IMR-90 (cell line): ENCODE measurements at regions not wholly inside any gene's neighbourhood (a gene's known extent, or its start where the extent isn't known, plus 50 kb on each side); places are given as distances from the start of the nearest gene placed in this dataset.

Experiments used
- ATAC-seq: fragments of 200-7000 bp; cut with Tn5 transposase; 2 replicates; pipeline ENCODE4 v1.9.1; 2020; ENCODE audit warnings: low read depth, mild to moderate bottlenecking, moderate library complexity
- BruUV-seq: library from RNA; stranded (reverse); fragments of 400-500 nt; replicated peaks from 2 replicates; lab custom pipeline; 2021; lab: Mats Ljungman, UMichigan
- CTCF ChIA-PET: fragments of 300-600 bp; formaldehyde crosslinking; extraction: SDS; loops from one replicate; lab custom pipeline; 2021; ENCODE audit warnings: antibody characterized with exemption; lab: Yijun Ruan, JAX
- POLR2A ChIA-PET: fragments of 300-600 bp; sonication (Branson Sonifier 250); formaldehyde crosslinking; loops from one replicate; lab custom pipeline; 2022; ENCODE audit warnings: antibody characterized with exemption; ENCODE audit not compliant: unreplicated experiment; lab: Charles Lee
- DNase-seq: peaks from one replicate; pipeline ENCODE4 v3.0.0; 2013
- H2AFZ ChIP-seq: replicated peaks from 2 replicates; pipeline ENCODE3; 2013; ENCODE audit warnings: low read length, mild to moderate bottlenecking; ENCODE audit not compliant: poor library complexity
- H2AK5ac ChIP-seq: 2 replicates; pipeline ENCODE4 v1.6.1; 2013; ENCODE audit warnings: low read depth, low read length, inconsistent platforms
- H2AK9ac ChIP-seq: replicated peaks from 2 replicates; pipeline ENCODE3; 2013; ENCODE audit warnings: mild to moderate bottlenecking, low read depth, low read length, moderate library complexity; ENCODE audit not compliant: poor library complexity
- H2BK120ac ChIP-seq: 2 replicates; pipeline ENCODE4 v1.6.1; 2013; ENCODE audit warnings: low read depth, low read length, inconsistent platforms
- H2BK15ac ChIP-seq: 3 replicates; pipeline ENCODE4 v1.6.1; 2013; ENCODE audit warnings: low read depth, low read length, inconsistent platforms
- H2BK20ac ChIP-seq: 2 replicates; pipeline ENCODE4 v1.6.1; 2013; ENCODE audit warnings: low read depth, mild to moderate bottlenecking, inconsistent platforms, low read length, moderate library complexity
- H2BK5ac ChIP-seq: 2 replicates; pipeline ENCODE4 v1.6.1; 2013; ENCODE audit warnings: mild to moderate bottlenecking, low read depth, low read length, inconsistent platforms; ENCODE audit not compliant: poor library complexity, severe bottlenecking
- H3K14ac ChIP-seq: replicated peaks from 2 replicates; pipeline ENCODE4 v1.6.1; 2013; ENCODE audit warnings: low read depth, low read length, inconsistent platforms
- H3K18ac ChIP-seq: 2 replicates; pipeline ENCODE4 v1.6.1; 2013; ENCODE audit warnings: low read depth, low read length, control low read depth
- H3K23ac ChIP-seq: 2 replicates; pipeline ENCODE4 v1.6.1; 2013; ENCODE audit warnings: low read depth, low read length, inconsistent platforms
- H3K27ac ChIP-seq: 2 replicates; pipeline ENCODE4 v1.5.1; 2013; ENCODE audit warnings: mild to moderate bottlenecking, control low read depth, low read length; ENCODE audit not compliant: insufficient read depth
- H3K27me3 ChIP-seq: 2 replicates; pipeline ENCODE4 v1.6.1; 2013; ENCODE audit warnings: low read length; ENCODE audit not compliant: control insufficient read depth, insufficient read depth
- H3K36me3 ChIP-seq: 2 replicates; pipeline ENCODE4 v1.6.1; 2013; ENCODE audit warnings: low read length, mixed read lengths; ENCODE audit not compliant: control insufficient read depth, insufficient read depth
- H3K4ac ChIP-seq: 2 replicates; pipeline ENCODE4 v1.6.1; 2013; ENCODE audit warnings: low read depth, low read length, inconsistent platforms
- H3K4me1 ChIP-seq: 2 replicates; pipeline ENCODE4 v1.6.1; 2013; ENCODE audit warnings: low read length, mixed read lengths; ENCODE audit not compliant: control insufficient read depth, insufficient read depth
- H3K4me2 ChIP-seq: 2 replicates; pipeline ENCODE4 v1.6.1; 2013; ENCODE audit warnings: low read depth, mild to moderate bottlenecking, control low read depth, low read length, moderate library complexity
- H3K4me3 ChIP-seq: 2 replicates; pipeline ENCODE4 v1.5.1; 2013; ENCODE audit warnings: low read depth, mild to moderate bottlenecking, control low read depth, low read length, moderate library complexity; ENCODE audit not compliant: insufficient read depth
- H3K56ac ChIP-seq: 2 replicates; pipeline ENCODE4 v1.6.1; 2013; ENCODE audit warnings: low read length, inconsistent platforms; ENCODE audit not compliant: insufficient read depth; ENCODE audit errors: extremely low read depth
- H3K79me1 ChIP-seq, 2 experiments: 2 replicates each; pipeline ENCODE4 v1.6.1; 2013; ENCODE audit warnings: low read length in 2 of 2, inconsistent platforms in 1 of 2, low read depth in 1 of 2
- H3K9ac ChIP-seq: 2 replicates; pipeline ENCODE4 v1.6.1; 2013; ENCODE audit warnings: low read depth, low read length, control low read depth
- H3K9me1 ChIP-seq: 2 replicates; pipeline ENCODE4 v1.6.1; 2013; ENCODE audit warnings: low read length, inconsistent platforms; ENCODE audit not compliant: insufficient read depth
- H3K9me3 ChIP-seq: 2 replicates; pipeline ENCODE4 v1.6.1; 2013; ENCODE audit warnings: low read length; ENCODE audit not compliant: control insufficient read depth, insufficient read depth
- H4K20me1 ChIP-seq: 2 replicates; pipeline ENCODE4 v1.6.1; 2013; ENCODE audit warnings: low read length, inconsistent platforms; ENCODE audit not compliant: insufficient read depth
- H4K5ac ChIP-seq: 2 replicates; pipeline ENCODE4 v1.6.1; 2013; ENCODE audit warnings: mild to moderate bottlenecking, low read depth, low read length, control low read depth
- H4K8ac ChIP-seq, 2 experiments: 2 replicates each; pipeline ENCODE4 v1.6.1; 2013; ENCODE audit warnings: low read depth in 2 of 2, low read length in 2 of 2, control low read depth in 1 of 2, inconsistent platforms in 1 of 2
- H4K91ac ChIP-seq: 2 replicates; pipeline ENCODE4 v1.6.1; 2013; ENCODE audit warnings: low read depth, low read length, inconsistent platforms; ENCODE audit not compliant: insufficient read depth
- BHLHE40 ChIP-seq: fragments of 150-350 bp; IDR thresholded peaks from 2 replicates; pipeline ENCODE4 v1.6.1; 2016; ENCODE audit warnings: mild to moderate bottlenecking, low read depth, low read length
- CEBPB ChIP-seq: IDR thresholded peaks from 2 replicates; pipeline ENCODE4 v1.6.1; 2012; ENCODE audit warnings: low read depth, low read length, improper control_type of control experiment
- CHD1 ChIP-seq: IDR thresholded peaks from 2 replicates; pipeline ENCODE4 v1.6.1; 2012; ENCODE audit warnings: low read depth, low read length, improper control_type of control experiment
- CTCF ChIP-seq: conservative IDR thresholded peaks from 2 replicates; pipeline ENCODE4 v1.5.1; 2012; ENCODE audit warnings: mild to moderate bottlenecking, low read depth, low read length, improper control_type of control experiment
- ELK1 ChIP-seq: fragments of 150-350 bp; IDR thresholded peaks from 2 replicates; pipeline ENCODE4 v1.6.1; 2016; ENCODE audit warnings: low read depth, mild to moderate bottlenecking, low read length, moderate library complexity, borderline replicate concordance
- FOS ChIP-seq: fragments of 150-350 bp; IDR thresholded peaks from 2 replicates; pipeline ENCODE4 v1.6.1; 2016; ENCODE audit warnings: low read depth, low read length
- MAFK ChIP-seq: IDR thresholded peaks from 2 replicates; pipeline ENCODE4 v1.6.1; 2012; ENCODE audit warnings: low read depth, low read length, improper control_type of control experiment
- MXI1 ChIP-seq: IDR thresholded peaks from 2 replicates; pipeline ENCODE4 v1.6.1; 2012; ENCODE audit warnings: low read depth, mild to moderate bottlenecking, low read length, moderate library complexity, borderline replicate concordance
- NFE2L2 ChIP-seq: fragments of 150-350 bp; IDR thresholded peaks from 2 replicates; pipeline ENCODE4 v1.6.1; 2016; ENCODE audit warnings: low read depth, mild to moderate bottlenecking, low read length
- POLR2A ChIP-seq: IDR thresholded peaks from 2 replicates; pipeline ENCODE4 v1.6.1; 2012; ENCODE audit warnings: mild to moderate bottlenecking, low read depth, low read length
- RAD21 ChIP-seq: IDR thresholded peaks from 2 replicates; pipeline ENCODE4 v1.6.1; 2012; ENCODE audit warnings: low read length, improper control_type of control experiment
- RCOR1 ChIP-seq: IDR thresholded peaks from 2 replicates; pipeline ENCODE4 v1.6.1; 2012; ENCODE audit warnings: mild to moderate bottlenecking, low read length, improper control_type of control experiment; ENCODE audit not compliant: insufficient replicate concordance
- SMC3 ChIP-seq: fragments of 150-350 bp; IDR thresholded peaks from 2 replicates; pipeline ENCODE4 v1.6.1; 2016; ENCODE audit warnings: low read depth, mild to moderate bottlenecking, antibody characterized with exemption, low read length, moderate library complexity
- WGBS, 2 experiments: methylation state at CpG; one replicate each; pipeline versions ENCODE4 v1.1.5 to v1.1.7; 2013; ENCODE audit warnings: missing lambda C conversion rate in 2 of 2; ENCODE audit not compliant: insufficient read length in 1 of 2; ENCODE audit errors: extremely low coverage in 2 of 2; 5-methylcytosine and 5-hydroxymethylcytosine counted together
- dilution Hi-C: fragments of 300-500 bp; cut with HindIII; formaldehyde crosslinking; loops from one replicate; pipeline ENCODE4 v1.14.3; 2018; ENCODE audit warnings: low sequenced_read_pairs; ENCODE audit not compliant: unreplicated experiment
- in situ Hi-C: fragments of 300-500 bp; cut with MboI; formaldehyde crosslinking; loops from 3 replicates; pipeline ENCODE4 v1.14.3; 2019; ENCODE audit warnings: low sequenced_read_pairs, inconsistent platforms, mixed read lengths
- intact Hi-C: fragments of 100-400 bp; cut with micrococcal nuclease; formaldehyde crosslinking; loops from 2 replicates; pipeline ENCODE4 v1.10.0; 2022

GRCh38 chr18:2368102-2368501 lies 203.2 kb downstream of the METTL4 start:
- Histone ChIP-seq H3K9ac (no peak overlapping the region), H3K23ac (no peak overlapping the region), H4K8ac (no peak overlapping the region), H3K9me3 (no peaks in the 10 kb centered on the region), H2AK5ac (no peak overlapping the region), H3K79me1 (no peaks in the 10 kb centered on the region), H3K4ac (no peak overlapping the region), H3K36me3 (no peaks in the 10 kb centered on the region), H4K91ac (no peak overlapping the region), H2AK9ac (no peak overlapping the region), H3K4me2 (no peak overlapping the region), H4K20me1 (no peaks in the 10 kb centered on the region), H3K18ac (no peak overlapping the region), H3K27me3 (no peaks in the 10 kb centered on the region; the same call in 1 of the 2 replicates), H2BK5ac (no peak overlapping the region), H3K56ac (no peak overlapping the region), H3K4me3 (no peak overlapping the region), H3K27ac (no peak overlapping the region), H3K14ac (no peak overlapping the region), H2BK15ac (no peak overlapping the region), H2BK120ac (no peak overlapping the region), H3K9me1 (no peaks in the 10 kb centered on the region), H2AFZ (no peak overlapping the region), H4K5ac (no peak overlapping the region), H2BK20ac (no peak overlapping the region), H3K4me1 (no peaks in the 10 kb centered on the region)
- no TSS peak for BruUV-seq
- in situ Hi-C loops (no loop called here), intact Hi-C loops (loop anchor here (2.0 kb wide), 1 partner anchor 19 kb away; no protein-coding TSS in a partner anchor), dilution Hi-C loops (no loop called here)
- ATAC-seq (no peak), DNase-seq (no peak)
- CTCF ChIA-PET: no interaction called here
- no CpG with 5 or more reads among the region's 3 CpGs for WGBS, 2 experiments
- POLR2A ChIA-PET: no interaction called here
- TF ChIP-seq RAD21: no peak
- no peak for TF ChIP-seq NFE2L2
- no peak for TF ChIP-seq FOS
- TF ChIP-seq BHLHE40: no peak
- no peak for TF ChIP-seq CHD1
- no peak for TF ChIP-seq CEBPB
- TF ChIP-seq MAFK: no peak
- TF ChIP-seq POLR2A: no peak
- no peak for TF ChIP-seq RCOR1
- TF ChIP-seq ELK1: no peak
- TF ChIP-seq MXI1: no peak
- no peak for TF ChIP-seq SMC3
- TF ChIP-seq CTCF: no peak
